Neural progenitor cell (in vitro differentiated cells): ENCODE measurements at regions not wholly inside any gene's neighbourhood (a gene's known extent, or its start where the extent isn't known, plus 50 kb on each side); places are given as distances from the start of the nearest gene placed in this dataset.

Source experiments
- EZH2 ChIP-seq: fragments of 200-600 bp; sonication (generic); IDR thresholded peaks from 2 replicates; pipeline ENCODE4 v1.6.1; 2017; ENCODE audit warnings: antibody characterized with exemption, mild to moderate bottlenecking, moderate library complexity
- EZH2phosphoT487 ChIP-seq: fragments of 200-600 bp; sonication (generic); IDR thresholded peaks from 2 replicates; pipeline ENCODE4 v1.6.1; 2017; ENCODE audit warnings: antibody characterized with exemption

GRCh38 chr9:26335116-26335515, 557.5 kb downstream of the CAAP1 start:
- TF ChIP-seq EZH2phosphoT487 (no peak), EZH2 (no peak)
